ENCODE measurements at regions not wholly inside any gene's neighbourhood (a gene's known extent, or its start where the extent isn't known, plus 50 kb on each side); places are given as distances from the start of the nearest gene placed in this dataset.

DNA sequence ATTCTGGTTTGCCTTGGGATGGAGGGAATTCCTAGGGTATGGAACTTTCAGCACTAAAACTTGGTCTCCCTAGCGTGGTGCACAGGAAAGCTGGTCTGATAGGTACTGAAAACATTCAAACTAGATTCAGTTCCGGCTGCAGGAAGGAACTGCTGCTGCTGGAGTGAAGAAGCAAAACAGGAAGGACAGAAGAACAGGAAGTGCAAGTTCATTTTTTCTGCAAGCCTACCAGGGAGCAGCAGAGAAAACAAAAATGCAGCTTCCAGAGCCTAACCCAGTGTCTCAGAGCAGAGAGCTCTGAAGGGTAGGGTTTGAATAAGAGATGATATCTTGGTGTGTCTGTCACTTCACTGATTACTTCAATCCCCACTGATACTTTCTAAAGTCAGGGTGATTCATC, 165.2 kb downstream of the VRK1 start:
- Histone ChIP-seq H3K27ac (ENCODE audit: low read depth, low read length) (no peak overlapping the region), H3K27me3 (ENCODE audit: control insufficient read depth, insufficient read depth, low read length) (no peaks in the 10 kb centered on the region), H3K9me3 (ENCODE audit: control insufficient read depth, insufficient read depth, low read length) (peaks cover 53% of the 10 kb centered on the region), H3K4me3 (ENCODE audit: low read depth, low read length) (no peak overlapping the region)
- CTCF ChIA-PET, result no interaction called here
- POLR2A ChIA-PET, result no interaction called here
- TF ChIP-seq, protein P1, sequence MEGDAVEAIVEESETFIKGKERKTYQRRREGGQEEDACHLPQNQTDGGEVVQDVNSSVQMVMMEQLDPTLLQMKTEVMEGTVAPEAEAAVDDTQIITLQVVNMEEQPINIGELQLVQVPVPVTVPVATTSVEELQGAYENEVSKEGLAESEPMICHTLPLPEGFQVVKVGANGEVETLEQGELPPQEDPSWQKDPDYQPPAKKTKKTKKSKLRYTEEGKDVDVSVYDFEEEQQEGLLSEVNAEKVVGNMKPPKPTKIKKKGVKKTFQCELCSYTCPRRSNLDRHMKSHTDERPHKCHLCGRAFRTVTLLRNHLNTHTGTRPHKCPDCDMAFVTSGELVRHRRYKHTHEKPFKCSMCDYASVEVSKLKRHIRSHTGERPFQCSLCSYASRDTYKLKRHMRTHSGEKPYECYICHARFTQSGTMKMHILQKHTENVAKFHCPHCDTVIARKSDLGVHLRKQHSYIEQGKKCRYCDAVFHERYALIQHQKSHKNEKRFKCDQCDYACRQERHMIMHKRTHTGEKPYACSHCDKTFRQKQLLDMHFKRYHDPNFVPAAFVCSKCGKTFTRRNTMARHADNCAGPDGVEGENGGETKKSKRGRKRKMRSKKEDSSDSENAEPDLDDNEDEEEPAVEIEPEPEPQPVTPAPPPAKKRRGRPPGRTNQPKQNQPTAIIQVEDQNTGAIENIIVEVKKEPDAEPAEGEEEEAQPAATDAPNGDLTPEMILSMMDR (IDR thresholded peaks at IDR 0.05; ENCODE audit: low read depth, low read length), result no peak
- DNase-seq (ENCODE audit: low read depth, low spot score), result no peak

DNA sequence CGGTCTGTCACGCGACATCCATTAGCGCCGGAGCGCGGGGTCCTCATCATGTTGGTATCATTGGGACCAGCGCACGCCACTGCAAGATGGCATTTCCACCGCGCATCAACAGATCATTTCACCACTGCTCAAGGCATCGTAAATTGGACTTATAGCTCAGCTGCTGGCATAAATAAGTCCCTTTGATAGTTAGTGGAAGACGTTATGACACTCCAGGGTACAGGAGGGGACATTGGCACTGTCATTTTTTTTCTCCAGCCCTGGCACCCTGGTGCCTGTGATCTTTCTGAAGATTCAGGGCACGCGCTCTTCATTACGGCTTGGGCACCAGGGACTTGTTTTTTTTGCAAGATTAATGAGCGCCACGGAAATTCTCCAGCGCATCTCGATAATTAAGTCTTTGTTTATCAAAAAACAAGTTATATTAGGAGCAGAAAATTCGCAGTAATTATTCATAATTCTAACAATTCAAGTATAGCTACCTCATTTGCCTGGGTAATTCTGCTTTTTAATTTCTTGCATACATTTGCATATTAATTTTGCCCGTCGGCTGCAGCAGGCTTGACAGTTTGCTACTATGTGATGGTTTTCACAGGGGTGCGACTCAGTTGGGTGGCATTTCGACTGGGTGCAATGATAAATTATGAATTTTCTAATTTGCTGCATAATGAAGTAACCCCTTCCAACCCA, 167.7 kb downstream of the VRK1 start:
- ChIA-PET POLR2A (no interaction called here), CTCF (no interaction called here)
- TF ChIP-seq, protein P1 (IDR thresholded peaks at IDR 0.05; ENCODE audit: low read depth, low read length), result no peak
- Histone ChIP-seq H3K27ac (ENCODE audit: low read depth, low read length) (no peak overlapping the region), H3K9me3 (ENCODE audit: control insufficient read depth, insufficient read depth, low read length) (peaks cover 33% of the 10 kb centered on the region), H3K27me3 (ENCODE audit: control insufficient read depth, insufficient read depth, low read length) (no peaks in the 10 kb centered on the region), H3K4me3 (ENCODE audit: low read depth, low read length) (no peak overlapping the region)
- DNase-seq (ENCODE audit: low read depth, low spot score), result no peak

DNA sequence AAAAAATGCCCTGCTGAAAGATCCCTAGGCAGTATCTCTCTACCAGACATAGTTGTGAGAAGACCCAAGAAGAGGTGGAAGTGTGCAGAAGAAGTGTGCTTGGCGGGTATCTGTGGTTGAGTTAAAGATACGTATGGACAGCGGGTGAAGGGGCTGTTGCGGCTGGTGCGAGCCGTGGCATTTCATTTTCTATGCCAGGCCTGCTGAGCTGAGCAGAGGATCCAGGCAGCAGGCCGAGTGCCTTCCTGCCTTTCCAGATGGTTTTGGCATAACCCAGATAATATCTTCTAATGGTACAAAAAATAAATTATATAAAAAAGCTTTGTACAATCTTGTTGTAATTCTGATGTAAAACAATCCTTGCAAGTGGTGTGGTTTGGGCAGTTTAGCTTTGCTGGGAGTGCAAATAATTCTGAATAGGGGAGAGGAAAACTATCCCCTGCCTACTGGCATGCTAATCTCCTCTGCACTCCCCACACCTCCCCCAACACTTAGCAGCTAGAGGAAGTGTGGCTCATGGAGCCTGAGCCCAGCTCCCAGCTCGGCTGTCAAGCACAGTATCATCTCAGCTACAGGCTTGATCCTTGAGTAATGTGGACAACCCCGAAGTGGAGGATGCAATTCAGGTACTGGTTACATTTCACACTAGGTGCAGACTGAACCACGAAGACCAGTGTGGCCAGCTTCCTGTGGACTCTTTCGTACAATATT, 168.9 kb downstream of the VRK1 start:
- H3K9me3 ChIP-seq (ENCODE audit: control insufficient read depth, insufficient read depth, low read length), result peaks cover 25% of the 10 kb centered on the region
- no peaks in the 10 kb centered on the region for H3K27me3 ChIP-seq (ENCODE audit: control insufficient read depth, insufficient read depth, low read length)
- H3K27ac ChIP-seq (ENCODE audit: low read depth, low read length), result no peak overlapping the region
- ChIA-PET CTCF (no interaction called here), POLR2A (no interaction called here)
- H3K4me3 ChIP-seq (ENCODE audit: low read depth, low read length), result no peak overlapping the region
- no peak for DNase-seq (ENCODE audit: low read depth, low spot score)
- TF ChIP-seq, protein P1 (IDR thresholded peaks at IDR 0.05; ENCODE audit: low read depth, low read length), result no peak

DNA sequence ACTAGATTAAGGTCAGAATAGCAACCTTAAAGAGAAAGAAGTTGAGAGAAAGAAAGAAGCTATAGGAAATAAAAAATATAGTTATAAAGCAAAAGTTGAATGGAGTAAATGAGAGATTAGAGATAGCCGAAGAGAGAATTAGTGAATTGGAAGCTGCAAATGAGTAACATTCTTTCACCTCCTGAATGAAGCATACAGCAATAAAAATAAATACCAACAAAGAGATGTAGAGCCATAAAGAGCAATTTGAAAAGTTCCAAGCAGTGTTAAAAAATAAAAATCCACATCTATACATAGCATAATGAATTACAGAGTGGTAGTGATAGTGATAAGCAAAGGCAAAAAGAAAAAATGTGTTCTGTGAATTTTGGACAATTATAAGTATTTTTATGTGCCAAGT, 177.9 kb downstream of the VRK1 start:
- ChIA-PET POLR2A (no interaction called here), CTCF (no interaction called here)
- TF ChIP-seq, protein P1 (IDR thresholded peaks at IDR 0.05; ENCODE audit: low read depth, low read length), result no peak
- no peak overlapping the region for H3K4me3 ChIP-seq (ENCODE audit: low read depth, low read length)
- peaks cover 12% of the 10 kb centered on the region for H3K9me3 ChIP-seq (ENCODE audit: control insufficient read depth, insufficient read depth, low read length)
- no peaks in the 10 kb centered on the region for H3K27me3 ChIP-seq (ENCODE audit: control insufficient read depth, insufficient read depth, low read length)
- no peak overlapping the region for H3K27ac ChIP-seq (ENCODE audit: low read depth, low read length)
- no peak for DNase-seq (ENCODE audit: low read depth, low spot score)

DNA sequence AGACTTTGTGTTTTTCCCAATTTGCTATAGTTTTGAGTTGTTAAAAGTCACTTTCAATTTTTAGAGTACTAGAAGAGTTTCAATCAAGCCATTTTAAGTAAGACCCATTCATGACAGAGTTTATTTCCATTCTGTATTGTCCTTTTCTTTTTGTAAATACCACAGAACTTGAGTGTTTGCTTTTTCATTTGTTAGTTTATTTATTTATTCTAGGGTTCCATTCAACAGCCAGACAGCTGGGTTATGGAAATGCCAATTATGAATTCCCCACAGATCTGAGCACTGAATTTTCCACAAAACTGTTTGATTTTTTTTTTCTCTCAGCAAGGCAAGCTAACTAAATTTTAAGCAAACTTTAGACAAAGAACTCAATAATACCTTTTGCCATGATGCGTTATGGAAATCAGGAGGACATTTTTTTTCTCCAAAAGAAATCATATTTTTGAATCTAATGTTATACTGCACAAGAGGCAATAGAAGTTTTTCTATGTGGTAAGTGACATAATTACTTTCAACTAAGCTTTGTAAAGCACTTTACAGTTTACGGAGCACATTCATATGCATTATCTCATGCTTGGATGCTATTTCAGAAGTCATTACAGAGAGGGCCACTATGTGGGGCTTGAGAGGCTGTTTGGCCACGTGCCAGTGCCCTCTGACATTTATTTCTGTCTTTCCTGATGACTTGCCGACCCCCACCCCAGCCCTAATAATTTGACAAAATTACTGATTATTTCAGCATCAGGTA, 181.5 kb downstream of the VRK1 start:
- Histone ChIP-seq H3K27ac (ENCODE audit: low read depth, low read length) (no peak overlapping the region), H3K27me3 (ENCODE audit: control insufficient read depth, insufficient read depth, low read length) (no peaks in the 10 kb centered on the region), H3K9me3 (ENCODE audit: control insufficient read depth, insufficient read depth, low read length) (peaks cover 22% of the 10 kb centered on the region), H3K4me3 (ENCODE audit: low read depth, low read length) (no peak overlapping the region)
- TF ChIP-seq, protein P1 (IDR thresholded peaks at IDR 0.05; ENCODE audit: low read depth, low read length), result no peak
- ChIA-PET POLR2A (no interaction called here), CTCF (no interaction called here)
- no peak for DNase-seq (ENCODE audit: low read depth, low spot score)

All from AG04450 (cell line).